GM12878 (cell line): ENCODE measurements at regions not wholly inside any gene's neighbourhood (a gene's known extent, or its start where the extent isn't known, plus 50 kb on each side); places are given as distances from the start of the nearest gene placed in this dataset.

Experiments used
- ATAC-seq: fragments of 200-7000 bp; cut with Tn5 transposase; 3 replicates; pipeline ENCODE4 v1.9.1; 2020; ENCODE audit warnings: mild to moderate bottlenecking, moderate library complexity
- BruUV-seq: library from RNA; stranded (reverse); fragments of 400-500 nt; replicated peaks from 2 replicates; lab custom pipeline; 2021; lab: Mats Ljungman, UMichigan
- CTCF ChIA-PET: fragments of 300-600 bp; sonication (Branson Sonifier 250); formaldehyde crosslinking; extraction: SDS; loops from one replicate; lab custom pipeline; 2021; ENCODE audit warnings: inconsistent platforms; lab: Yijun Ruan, JAX
- POLR2A ChIA-PET: fragments of 350-600 bp; formaldehyde crosslinking; extraction: SDS; loops from one replicate; lab custom pipeline; 2021; ENCODE audit warnings: inconsistent platforms; lab: Charles Lee
- RAD21 ChIA-PET: fragments of 300-600 bp; sonication (Branson Sonifier 250); formaldehyde crosslinking; loops from one replicate; lab custom pipeline; 2023; ENCODE audit warnings: antibody characterized with exemption; ENCODE audit not compliant: unreplicated experiment; lab: Charles Lee
- SMC1A ChIA-PET: fragments of 300-600 bp; sonication (Branson Sonifier 250); formaldehyde crosslinking; loops from one replicate; lab custom pipeline; 2023; ENCODE audit not compliant: unreplicated experiment, uncharacterized antibody; lab: Charles Lee
- DNase-seq: peaks from one replicate; pipeline ENCODE4 v3.0.0-alpha.2; 2011; ENCODE audit warnings: low read depth, low spot score
- FAIRE-seq: peaks from 3 replicates; lab custom pipeline; 2011; peaks lifted over from hg19 to GRCh38; lab: Jason Lieb, UNC
- H2AFZ ChIP-seq: 2 replicates; pipeline ENCODE4 v1.6.0; 2011; ENCODE audit warnings: low read depth, low read length, control low read depth; ENCODE audit not compliant: control insufficient read depth
- H3K27ac ChIP-seq: 2 replicates; pipeline ENCODE4 v1.5.1; 2011; ENCODE audit warnings: control low read depth; ENCODE audit not compliant: control insufficient read depth, insufficient read depth
- H3K27me3 ChIP-seq, 2 experiments: replicated peaks in 1 of 2; 2 replicates each; pipeline versions ENCODE4 v1.6.0 to v1.6.1; 2011; ENCODE audit warnings: low read length in 1 of 2; ENCODE audit not compliant: control insufficient read depth in 2 of 2, insufficient read depth in 2 of 2
- H3K36me3 ChIP-seq, 2 experiments: 2 replicates each; pipeline ENCODE4 v1.5.1; 2011; ENCODE audit warnings: low read length in 1 of 2; ENCODE audit not compliant: control insufficient read depth in 2 of 2, insufficient read depth in 2 of 2
- H3K4me1 ChIP-seq: 2 replicates; pipeline ENCODE4 v1.6.1; 2011; ENCODE audit warnings: mild to moderate bottlenecking, low read length, moderate library complexity, mixed read lengths; ENCODE audit not compliant: control insufficient read depth, insufficient read depth
- H3K4me2 ChIP-seq: 2 replicates; pipeline ENCODE4 v1.6.0; 2011; ENCODE audit warnings: control low read depth; ENCODE audit not compliant: control insufficient read depth, insufficient read depth
- H3K4me3 ChIP-seq: fragments of 200-600 bp; sonication (generic); 2 replicates; pipeline ENCODE4 v1.5.1; 2016
- H3K79me2 ChIP-seq: 2 replicates; pipeline ENCODE4 v1.6.0; 2011; ENCODE audit warnings: low read length; ENCODE audit not compliant: control insufficient read depth, insufficient read depth
- H3K9ac ChIP-seq: 2 replicates; pipeline ENCODE4 v1.8.0; 2011; ENCODE audit warnings: low read length, control low read depth, mixed read lengths; ENCODE audit not compliant: control insufficient read depth, insufficient read depth
- H3K9me3 ChIP-seq: replicated peaks from 3 replicates; pipeline ENCODE4 v1.5.1; 2011; ENCODE audit warnings: mild to moderate bottlenecking, low read length; ENCODE audit not compliant: control insufficient read depth, insufficient read depth
- H4K20me1 ChIP-seq: 2 replicates; pipeline ENCODE4 v1.6.0; 2011; ENCODE audit not compliant: control insufficient read depth, insufficient read depth
- BCL3 ChIP-seq: IDR thresholded peaks from 2 replicates; pipeline ENCODE4 v1.6.1; 2011; ENCODE audit warnings: borderline replicate concordance, low read depth, mild to moderate bottlenecking, moderate library complexity, low read length; ENCODE audit not compliant: insufficient read depth, poor library complexity, severe bottlenecking
- BHLHE40 ChIP-seq, 2 experiments: fragments of 450-650 bp in 1 of 2; IDR thresholded peaks; 2 replicates each; pipeline ENCODE4 v1.6.1; 2011 to 2017; ENCODE audit warnings: low read depth in 2 of 2, borderline replicate concordance in 1 of 2, improper control_type of control experiment in 1 of 2, low read length in 1 of 2, mild to moderate bottlenecking in 1 of 2
- E4F1 ChIP-seq: fragments of 450-650 bp; IDR thresholded peaks from 2 replicates; pipeline ENCODE4 v1.6.1; 2018; ENCODE audit warnings: borderline replicate concordance, mild to moderate bottlenecking; ENCODE audit not compliant: partially characterized antibody
- EGR1 ChIP-seq, 2 experiments: IDR thresholded peaks; 1 replicate in 1 of 2; 2 replicates in 1 of 2; pipeline ENCODE4 v1.6.1; 2011 to 2012; ENCODE audit warnings: low read depth in 2 of 2, low read length in 2 of 2, borderline replicate concordance in 1 of 2, mild to moderate bottlenecking in 1 of 2, moderate library complexity in 1 of 2
- HDAC2 ChIP-seq: fragments of 200-600 bp; sonication (generic); IDR thresholded peaks from 2 replicates; pipeline ENCODE4 v1.6.1; 2017
- HDAC6 ChIP-seq: fragments of 200-600 bp; sonication (generic); IDR thresholded peaks from one replicate; pipeline ENCODE4 v1.8.0; 2017; ENCODE audit warnings: antibody characterized with exemption; ENCODE audit not compliant: unreplicated experiment
- JUND ChIP-seq: IDR thresholded peaks from 2 replicates; pipeline ENCODE4 v1.6.1; 2012; ENCODE audit warnings: low read depth, mild to moderate bottlenecking, low read length, improper control_type of control experiment, moderate library complexity
- MTA2 ChIP-seq: fragments of 450-650 bp; IDR thresholded peaks from 2 replicates; pipeline ENCODE4 v1.6.1; 2016; ENCODE audit warnings: low read depth, mild to moderate bottlenecking, moderate library complexity
- NKRF ChIP-seq: fragments of 450-650 bp; conservative IDR thresholded peaks from 2 replicates; pipeline ENCODE4 v1.6.1; 2017; ENCODE audit warnings: mild to moderate bottlenecking, moderate library complexity
- NR2F1 ChIP-seq: fragments of 450-650 bp; conservative IDR thresholded peaks from 2 replicates; pipeline ENCODE4 v1.6.1; 2017; ENCODE audit warnings: mild to moderate bottlenecking
- PAX8 ChIP-seq: fragments of 450-650 bp; IDR thresholded peaks from 2 replicates; pipeline ENCODE4 v1.6.1; 2017; ENCODE audit warnings: mild to moderate bottlenecking, moderate library complexity
- SP1 ChIP-seq: IDR thresholded peaks from one replicate; pipeline ENCODE4 v1.6.1; 2011; ENCODE audit warnings: low read depth, low read length
- SRF ChIP-seq, 2 experiments: IDR thresholded peaks; 2 replicates each; pipeline ENCODE4 v1.6.1; 2011; ENCODE audit warnings: low read depth in 2 of 2, low read length in 2 of 2, mild to moderate bottlenecking in 1 of 2, moderate library complexity in 1 of 2
- ZNF207 ChIP-seq: fragments of 450-650 bp; IDR thresholded peaks from 2 replicates; pipeline ENCODE4 v1.6.1; 2014; ENCODE audit warnings: antibody characterized with exemption, mild to moderate bottlenecking, borderline replicate concordance
- ZNF622 ChIP-seq: fragments of 450-650 bp; IDR thresholded peaks from 2 replicates; pipeline ENCODE4 v1.6.1; 2017; ENCODE audit warnings: mild to moderate bottlenecking, inconsistent platforms
- WGBS: methylation state at CpG from one replicate; pipeline ENCODE4 v1.1.6; 2016; ENCODE audit warnings: low lambda C conversion rate; ENCODE audit not compliant: insufficient replicate concordance, insufficient coverage; ENCODE audit errors: missing lambda C conversion rate; 5-methylcytosine and 5-hydroxymethylcytosine counted together
- in situ Hi-C: fragments of 300-500 bp; cut with MboI; formaldehyde crosslinking; loops from 9 replicates; pipeline ENCODE4 v1.14.3; 2018; ENCODE audit warnings: mixed read lengths
- intact Hi-C: fragments of 100-400 bp; cut with micrococcal nuclease; formaldehyde crosslinking; loops from one replicate; pipeline ENCODE4 v1.14.2; 2022; ENCODE audit not compliant: unreplicated experiment

- TF ChIP-seq E4F1 (no peak), ZNF207 (no peak), SP1 (no peak), BCL3 (no peak), HDAC2 (no peak), NR2F1 (no peak), JUND (no peak), EGR1 (IDR thresholded peaks at IDR 0.05; ENCODE audit: borderline replicate concordance in 1 of 2, low read depth in 2 of 2, low read length in 2 of 2) (no peak), PAX8 (no peak)
These were observed 82.8 kb downstream of the C11orf91 start (continued) for GRCh38 chr11:33617672-33618350.

GRCh38 chr11:33616552-33616951, 84.1 kb downstream of the C11orf91 start:
- DNase-seq, result no peak
- Histone ChIP-seq H3K4me2 (no peak overlapping the region), H3K36me3 (no peaks in the 10 kb centered on the region), H3K4me1 (no peaks in the 10 kb centered on the region), H3K27me3 (no peaks in the 10 kb centered on the region), H4K20me1 (no peaks in the 10 kb centered on the region), H3K27ac (no peak overlapping the region), H3K4me3 (no peak overlapping the region)
- FAIRE-seq, result no peak
- ATAC-seq, result no peak
- 63% methylated on average over 5 of the region's 5 CpGs for WGBS
- CTCF ChIA-PET, result interaction anchor here (0.7 kb wide), 1 partner anchor 120 kb away, joined by 3 read pairs; no protein-coding TSS in a partner anchor
- TF ChIP-seq MTA2 (no peak), BHLHE40 (IDR thresholded peaks at IDR 0.05; ENCODE audit: borderline replicate concordance in 1 of 2, low read depth in 2 of 2, low read length in 1 of 2) (no peak), SRF (IDR thresholded peaks at IDR 0.05; ENCODE audit: low read depth in 2 of 2, low read length in 2 of 2) (no peak), NKRF (no peak), ZNF622 (no peak), HDAC6 (no peak)
- TF ChIP-seq, all 136 proteins: peak for 0
- no peak overlapping the region for H3K9ac ChIP-seq
- intact Hi-C loops (no loop called here), in situ Hi-C loops (no loop called here)
- no peak overlapping the region for H2AFZ ChIP-seq
- ChIA-PET POLR2A (no interaction called here), RAD21 (no interaction called here), SMC1A (no interaction called here)
- H3K79me2 ChIP-seq, result no peaks in the 10 kb centered on the region
- no peaks in the 10 kb centered on the region; the same call in 2 of the 3 replicates for H3K9me3 ChIP-seq
- no TSS peak for BruUV-seq
